ENCODE measurements at regions not wholly inside any gene's neighbourhood (a gene's known extent, or its start where the extent isn't known, plus 50 kb on each side); places are given as distances from the start of the nearest gene placed in this dataset.

DNA sequence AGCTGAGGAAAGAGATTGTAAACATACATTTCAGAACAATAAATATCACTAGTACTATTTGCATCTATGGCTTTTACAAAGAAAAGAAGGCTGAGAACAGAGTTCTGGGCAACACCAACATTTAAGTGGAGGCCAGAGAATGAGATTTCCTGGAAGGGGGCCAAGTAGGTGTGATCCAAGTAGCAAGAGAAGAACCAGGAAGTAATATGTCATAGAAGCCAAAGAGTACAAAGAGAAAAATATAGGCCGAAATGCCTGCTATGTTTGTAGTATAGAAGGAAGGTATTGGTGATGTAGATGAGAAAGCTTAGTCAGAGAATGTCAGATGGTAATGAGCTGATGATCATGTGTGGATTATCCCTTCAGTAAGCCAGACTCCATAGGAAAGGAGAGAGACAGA is 94.5 kb downstream of the PERP start:
- TF ChIP-seq POLR2A (IDR thresholded peaks at IDR 0.05) (no peak), CTCF (IDR thresholded peaks at IDR 0.05) (no peak), POLR2AphosphoS5 (IDR thresholded peaks at IDR 0.05) (no peak)
